Activated naive CD8-positive, alpha-beta T cell treated with anti-CD3 and anti-CD28 coated beads, Interleukin-2, amount 50 U/mL, for 24 hours (primary cell): ENCODE measurements at regions not wholly inside any gene's neighbourhood (a gene's known extent, or its start where the extent isn't known, plus 50 kb on each side); places are given as distances from the start of the nearest gene placed in this dataset.

ENCODE experiments used
- ATAC-seq: fragments of 150-1000 bp; cut with Tn5 transposase; one replicate; pipeline ENCODE4 v1.10.0; 2021
- DNase-seq: peaks from one replicate; pipeline ENCODE4 v3.0.0; 2021
- H3K27ac Mint-ChIP-seq: one replicate; pipeline ENCODE4 v1.8.0; 2021; ENCODE audit warnings: mild to moderate bottlenecking, mixed read lengths
- H3K27me3 Mint-ChIP-seq: one replicate; pipeline ENCODE4 v1.8.0; 2021; ENCODE audit warnings: mixed read lengths
- H3K36me3 Mint-ChIP-seq: one replicate; pipeline ENCODE4 v1.8.0; 2021; ENCODE audit warnings: low read depth, mixed read lengths
- H3K4me1 Mint-ChIP-seq: one replicate; pipeline ENCODE4 v1.8.0; 2021; ENCODE audit warnings: mixed read lengths
- H3K4me3 Mint-ChIP-seq: one replicate; pipeline ENCODE4 v1.8.0; 2021; ENCODE audit warnings: mild to moderate bottlenecking, moderate library complexity, mixed read lengths
- H3K9me3 Mint-ChIP-seq: one replicate; pipeline ENCODE4 v1.8.0; 2021; ENCODE audit warnings: mixed read lengths

DNA sequence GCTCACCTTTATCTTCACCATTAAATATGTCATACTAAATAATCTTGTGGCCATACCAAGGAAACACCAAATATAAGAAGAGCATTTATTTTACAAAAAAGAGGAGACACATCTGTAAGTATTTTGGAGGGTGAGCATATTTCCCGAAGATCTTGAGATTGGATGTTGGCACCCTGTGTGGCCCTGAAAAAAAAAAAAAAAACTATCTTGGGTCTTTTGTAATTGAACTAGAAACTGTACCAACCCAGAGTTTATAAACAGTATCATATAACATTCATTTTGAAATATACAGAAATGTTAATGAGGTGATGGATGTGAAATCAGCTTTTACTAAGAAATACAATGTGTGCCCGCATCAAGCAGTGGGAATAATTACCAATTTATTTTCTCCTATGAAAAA lies 104.0 kb upstream of the FRMD6 start:
- H3K27me3 Mint-ChIP-seq: peaks cover 5% of the 10 kb centered on the region
- no peaks in the 10 kb centered on the region for H3K9me3 Mint-ChIP-seq
- H3K36me3 Mint-ChIP-seq: no peaks in the 10 kb centered on the region
- H3K27ac Mint-ChIP-seq: no peak overlapping the region
- DNase-seq (no peak), ATAC-seq (no peak)
- no peaks in the 10 kb centered on the region for H3K4me1 Mint-ChIP-seq
- no peak overlapping the region for H3K4me3 Mint-ChIP-seq

DNA sequence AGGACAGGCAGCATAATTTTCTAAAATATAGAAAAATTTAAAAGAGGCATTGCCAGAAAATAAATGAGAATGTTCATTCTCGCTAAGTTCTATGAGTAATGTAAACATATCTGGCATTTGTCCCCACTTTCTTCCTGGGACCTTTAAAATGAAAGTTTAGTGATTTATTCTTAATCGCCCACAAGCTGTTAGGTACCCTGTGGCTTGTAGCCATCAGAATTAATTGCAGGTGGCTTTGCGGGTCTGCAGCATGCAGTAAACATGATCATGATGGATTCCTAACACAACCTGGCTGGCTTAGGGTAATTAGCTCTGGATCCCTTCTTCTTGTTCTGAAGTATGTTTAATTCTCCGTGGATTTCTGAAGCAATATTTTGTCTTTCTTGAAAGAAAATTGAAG lies 103.5 kb upstream of the FRMD6 start:
- no peaks in the 10 kb centered on the region for H3K4me1 Mint-ChIP-seq
- no peaks in the 10 kb centered on the region for H3K36me3 Mint-ChIP-seq
- ATAC-seq: no peak
- no peaks in the 10 kb centered on the region for H3K9me3 Mint-ChIP-seq
- DNase-seq: no peak
- H3K27ac Mint-ChIP-seq: no peak overlapping the region
- peaks cover 7% of the 10 kb centered on the region for H3K27me3 Mint-ChIP-seq
- H3K4me3 Mint-ChIP-seq: no peak overlapping the region

GRCh38 chr14:51550636-51551035 lies 101.1 kb upstream of the FRMD6 start:
- Mint-ChIP-seq H3K27me3 (peaks cover 7% of the 10 kb centered on the region), H3K9me3 (no peaks in the 10 kb centered on the region), H3K4me1 (no peaks in the 10 kb centered on the region), H3K36me3 (no peaks in the 10 kb centered on the region), H3K27ac (no peak overlapping the region), H3K4me3 (no peak overlapping the region)
- DNase-seq (no peak), ATAC-seq (no peak)

DNA sequence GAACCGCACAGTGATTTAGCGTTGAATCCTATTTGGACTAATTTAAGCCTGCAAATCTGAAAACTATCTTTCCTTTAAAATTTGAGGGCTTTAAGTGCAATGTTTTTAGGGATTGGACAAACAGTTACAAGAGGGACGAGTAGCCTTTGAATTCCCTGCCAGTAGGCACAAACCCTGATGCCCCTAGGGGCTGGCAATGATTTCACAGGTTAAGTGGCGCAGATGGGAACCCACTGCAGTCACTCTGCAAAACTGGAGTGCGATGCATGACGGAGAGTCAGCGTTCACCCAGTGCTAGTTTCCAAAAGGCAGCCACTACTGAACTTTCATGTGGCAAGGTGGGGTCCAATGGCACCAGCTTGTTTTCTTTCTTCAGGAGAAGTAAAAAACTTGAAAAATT lies 99.4 kb upstream of the FRMD6 start:
- Mint-ChIP-seq H3K4me3 (no peak overlapping the region), H3K4me1 (no peaks in the 10 kb centered on the region), H3K36me3 (no peaks in the 10 kb centered on the region), H3K27me3 (peaks cover 7% of the 10 kb centered on the region), H3K9me3 (no peaks in the 10 kb centered on the region), H3K27ac (no peak overlapping the region)
- DNase-seq: no peak
- no peak for ATAC-seq

GRCh38 chr14:51552768-51553404 lies 98.8 kb upstream of the FRMD6 start:
- DNase-seq (no peak), ATAC-seq (no peak)
- Mint-ChIP-seq H3K4me3 (no peak overlapping the region), H3K36me3 (no peaks in the 10 kb centered on the region), H3K9me3 (no peaks in the 10 kb centered on the region), H3K27ac (no peak overlapping the region), H3K27me3 (peaks cover 7% of the 10 kb centered on the region), H3K4me1 (no peaks in the 10 kb centered on the region)

- Mint-ChIP-seq H3K27ac (no peak overlapping the region), H3K4me1 (no peaks in the 10 kb centered on the region), H3K27me3 (peaks cover 2% of the 10 kb centered on the region), H3K36me3 (no peaks in the 10 kb centered on the region), H3K9me3 (no peaks in the 10 kb centered on the region), H3K4me3 (no peak overlapping the region)
- DNase-seq (no peak), ATAC-seq (no peak)
These were observed 97.3 kb upstream of the FRMD6 start for GRCh38 chr14:51554339-51554920.

DNA sequence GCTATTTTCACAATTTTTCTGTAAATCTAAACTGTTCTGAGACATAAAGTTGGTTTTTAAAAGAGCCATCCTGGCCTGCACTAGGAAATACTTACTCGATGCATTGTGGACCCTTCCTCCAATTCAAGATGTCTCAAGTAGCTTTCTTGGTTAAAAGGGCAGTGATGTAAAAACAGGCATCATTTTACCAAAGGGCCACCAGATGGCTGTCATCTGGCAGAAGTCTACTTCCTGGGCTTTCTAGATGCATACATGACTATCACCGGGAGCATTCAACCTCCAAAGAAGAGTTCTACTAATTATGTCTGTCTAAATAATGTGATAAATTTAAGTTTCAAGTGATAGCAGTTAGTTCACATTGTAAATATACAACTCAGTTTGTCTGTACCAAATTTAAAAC lies 96.8 kb upstream of the FRMD6 start:
- H3K27ac Mint-ChIP-seq: no peak overlapping the region
- H3K27me3 Mint-ChIP-seq: peaks cover 2% of the 10 kb centered on the region

DNA sequence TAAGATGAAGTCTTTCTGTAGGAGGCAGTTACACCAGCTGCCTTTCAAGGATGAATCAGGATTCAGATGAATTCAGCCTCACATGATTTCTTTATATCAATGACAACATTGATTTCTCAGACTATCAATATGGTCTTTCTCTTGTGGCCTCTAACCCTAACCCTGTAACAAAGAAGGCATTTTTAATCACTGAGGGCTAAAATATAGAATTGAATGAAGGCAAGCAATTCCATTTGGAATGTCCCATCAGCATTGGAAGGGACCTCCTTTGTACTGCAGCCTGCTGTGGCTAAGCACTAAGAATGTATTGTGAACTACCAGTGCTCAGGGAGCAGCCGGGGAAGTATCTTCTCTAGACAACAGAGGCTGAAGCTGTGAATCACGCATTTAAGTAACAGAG lies 90.6 kb upstream of the FRMD6 start:
- no peak overlapping the region for H3K4me3 Mint-ChIP-seq
- no peaks in the 10 kb centered on the region for H3K27me3 Mint-ChIP-seq
- H3K36me3 Mint-ChIP-seq: no peaks in the 10 kb centered on the region
- no peaks in the 10 kb centered on the region for H3K9me3 Mint-ChIP-seq
- no peak overlapping the region for H3K27ac Mint-ChIP-seq
- ATAC-seq (no peak), DNase-seq (no peak)
- peaks cover 14% of the 10 kb centered on the region for H3K4me1 Mint-ChIP-seq

More for the DNA sequence above, 96.8 kb upstream of the FRMD6 start:
- ATAC-seq (no peak), DNase-seq (no peak)
- Mint-ChIP-seq H3K9me3 (no peaks in the 10 kb centered on the region), H3K4me3 (no peak overlapping the region), H3K36me3 (no peaks in the 10 kb centered on the region), H3K4me1 (no peaks in the 10 kb centered on the region)

GRCh38 chr14:51562816-51563215 lies 88.9 kb upstream of the FRMD6 start:
- ATAC-seq (no peak), DNase-seq (no peak)
- Mint-ChIP-seq H3K27me3 (no peaks in the 10 kb centered on the region), H3K9me3 (no peaks in the 10 kb centered on the region), H3K36me3 (no peaks in the 10 kb centered on the region), H3K4me1 (peaks cover 26% of the 10 kb centered on the region), H3K27ac (no peak overlapping the region), H3K4me3 (no peak overlapping the region)

DNA sequence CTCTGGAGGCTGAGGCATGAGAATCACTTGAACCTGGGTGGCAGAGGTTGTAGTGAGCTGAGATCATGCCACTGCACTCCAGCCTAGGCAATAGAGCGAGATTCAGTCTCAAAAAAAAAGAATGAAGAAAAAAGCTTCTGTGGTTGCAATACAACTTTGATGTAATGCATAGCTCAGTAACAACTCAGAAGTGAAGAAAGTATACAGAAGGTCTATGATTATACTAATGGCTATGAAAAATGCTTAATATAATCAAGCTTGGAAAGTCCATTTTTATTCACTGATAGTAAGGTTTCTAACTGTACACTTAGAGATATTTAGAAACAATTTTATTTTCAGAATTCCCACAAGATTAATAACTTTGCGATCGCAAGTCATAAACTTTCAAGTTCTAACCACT lies 88.2 kb upstream of the FRMD6 start:
- H3K9me3 Mint-ChIP-seq: no peaks in the 10 kb centered on the region
- no peaks in the 10 kb centered on the region for H3K27me3 Mint-ChIP-seq
- H3K36me3 Mint-ChIP-seq: no peaks in the 10 kb centered on the region
- no peak overlapping the region for H3K27ac Mint-ChIP-seq
- ATAC-seq: no peak
- peaks cover 26% of the 10 kb centered on the region for H3K4me1 Mint-ChIP-seq
- no peak for DNase-seq
- H3K4me3 Mint-ChIP-seq: no peak overlapping the region

- no peak overlapping the region for H3K27ac Mint-ChIP-seq
- H3K4me3 Mint-ChIP-seq: no peak overlapping the region
- peaks cover 26% of the 10 kb centered on the region for H3K4me1 Mint-ChIP-seq
- no peaks in the 10 kb centered on the region for H3K36me3 Mint-ChIP-seq
- DNase-seq: no peak
- H3K9me3 Mint-ChIP-seq: no peaks in the 10 kb centered on the region
- ATAC-seq: no peak
- H3K27me3 Mint-ChIP-seq: no peaks in the 10 kb centered on the region
These were observed 87.2 kb upstream of the FRMD6 start for GRCh38 chr14:51564460-51564859.

DNA sequence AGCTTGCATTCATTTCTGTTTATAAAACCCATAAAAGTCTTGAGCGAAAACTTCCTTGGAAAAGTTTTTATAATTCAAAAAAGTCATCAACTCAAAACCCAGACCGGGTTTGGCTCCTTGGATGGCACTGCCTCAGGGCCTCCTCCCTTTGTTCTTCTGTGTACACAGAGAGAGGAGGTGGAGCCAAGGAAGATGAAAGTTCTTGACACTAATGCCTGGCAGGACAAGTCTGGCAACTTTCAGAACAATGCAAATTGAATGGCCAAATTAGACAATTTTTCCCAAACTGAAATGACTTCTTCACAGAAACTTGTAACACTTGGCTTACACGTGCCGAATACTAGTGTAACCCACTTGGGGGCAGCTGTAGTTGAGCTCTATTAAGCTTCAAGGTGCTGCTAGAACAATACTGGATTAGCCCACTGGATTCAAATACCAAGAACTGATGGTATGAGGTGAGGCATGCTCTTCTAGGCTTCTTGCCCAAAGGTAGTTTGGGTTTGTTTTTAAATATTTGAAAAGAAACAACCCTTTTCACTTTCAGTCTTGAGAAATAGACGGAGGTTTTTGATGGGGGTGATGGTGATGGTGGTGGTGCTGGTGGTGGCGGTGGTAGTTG lies 86.6 kb upstream of the FRMD6 start:
- Mint-ChIP-seq H3K27me3 (no peaks in the 10 kb centered on the region), H3K27ac (no peak overlapping the region), H3K9me3 (no peaks in the 10 kb centered on the region), H3K4me3 (no peak overlapping the region), H3K4me1 (peaks cover 26% of the 10 kb centered on the region), H3K36me3 (no peaks in the 10 kb centered on the region)
- no peak for DNase-seq
- ATAC-seq: no peak

GRCh38 chr14:51566831-51567582 lies 84.7 kb upstream of the FRMD6 start:
- no peak overlapping the region for H3K27ac Mint-ChIP-seq
- H3K27me3 Mint-ChIP-seq: no peaks in the 10 kb centered on the region
- H3K36me3 Mint-ChIP-seq: no peaks in the 10 kb centered on the region
- no peaks in the 10 kb centered on the region for H3K9me3 Mint-ChIP-seq
- no peak overlapping the region for H3K4me3 Mint-ChIP-seq
- DNase-seq (no peak), ATAC-seq (peak; percentile 77)
- H3K4me1 Mint-ChIP-seq: peaks cover 26% of the 10 kb centered on the region

DNA sequence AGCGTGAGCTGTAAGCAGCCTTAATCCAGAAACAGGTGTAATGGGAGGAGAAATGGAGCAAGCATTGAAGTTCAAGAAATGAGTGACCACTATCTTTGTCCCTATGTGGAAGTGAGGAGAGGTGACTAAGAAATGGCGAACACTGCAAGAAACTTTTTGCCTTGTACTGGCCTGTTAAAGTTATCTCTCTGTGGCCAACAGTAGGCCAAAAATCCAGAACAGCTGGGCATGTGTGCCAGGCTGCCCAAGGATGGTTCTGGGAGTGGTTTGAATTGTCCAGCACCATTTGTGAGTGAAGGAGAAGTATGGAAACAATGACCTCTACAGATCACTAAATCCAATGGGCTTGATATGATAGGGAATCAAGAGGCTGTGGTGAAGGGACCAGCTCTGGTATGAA lies 83.3 kb upstream of the FRMD6 start:
- no peak for DNase-seq
- no peak overlapping the region for H3K4me3 Mint-ChIP-seq
- H3K27ac Mint-ChIP-seq: no peak overlapping the region
- H3K36me3 Mint-ChIP-seq: no peaks in the 10 kb centered on the region
- H3K4me1 Mint-ChIP-seq: peaks cover 26% of the 10 kb centered on the region
- ATAC-seq: no peak
- no peaks in the 10 kb centered on the region for H3K27me3 Mint-ChIP-seq
- H3K9me3 Mint-ChIP-seq: no peaks in the 10 kb centered on the region

DNA sequence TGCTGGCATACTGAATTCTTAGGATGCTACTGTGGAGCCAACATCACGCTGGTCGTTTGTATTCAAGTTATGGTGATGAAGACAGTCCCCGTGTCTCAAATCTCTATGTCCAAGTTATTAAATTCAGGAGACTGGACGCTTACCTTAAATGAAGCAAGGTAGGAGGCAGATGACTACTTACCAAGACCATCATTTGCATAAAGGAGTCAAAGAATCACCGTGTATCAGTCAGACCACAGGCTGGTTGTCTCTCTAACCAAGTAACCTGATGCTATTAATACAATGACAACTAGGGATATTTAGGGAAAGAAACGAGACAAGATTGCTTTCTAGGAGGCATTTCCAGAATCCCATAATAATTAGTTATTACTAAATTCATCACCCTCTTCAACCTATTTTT lies 78.1 kb upstream of the FRMD6 start:
- ATAC-seq (no peak), DNase-seq (no peak)
- H3K4me1 Mint-ChIP-seq: no peaks in the 10 kb centered on the region
- H3K36me3 Mint-ChIP-seq: no peaks in the 10 kb centered on the region
- H3K27me3 Mint-ChIP-seq: peaks cover 12% of the 10 kb centered on the region
- no peaks in the 10 kb centered on the region for H3K9me3 Mint-ChIP-seq
- H3K4me3 Mint-ChIP-seq: no peak overlapping the region
- no peak overlapping the region for H3K27ac Mint-ChIP-seq
